ENCODE measurements at regions not wholly inside any gene's neighbourhood (a gene's known extent, or its start where the extent isn't known, plus 50 kb on each side); places are given as distances from the start of the nearest gene placed in this dataset.

GRCh38 chr11:32039149-32039548, 51.7 kb upstream of the RCN1 start:
- no peaks in the 10 kb centered on the region for H3K27me3 ChIP-seq (ENCODE audit: control insufficient read depth, insufficient read depth, low read length)
- H3K36me3 ChIP-seq (ENCODE audit: control insufficient read depth, insufficient read depth, low read length): no peaks in the 10 kb centered on the region
- H3K27ac ChIP-seq (ENCODE audit: low read depth, low read length): no peak overlapping the region
- H3K4me1 ChIP-seq (ENCODE audit: control insufficient read depth, insufficient read depth, low read length): no peaks in the 10 kb centered on the region
- H3K4me3 ChIP-seq (ENCODE audit: low read depth, low read length): no peak overlapping the region
- H3K9ac ChIP-seq (ENCODE audit: low read depth, low read length): no peak overlapping the region
- H3K9me3 ChIP-seq (ENCODE audit: control insufficient read depth, insufficient read depth, low read length): no peaks in the 10 kb centered on the region

- Histone ChIP-seq H3K9ac (ENCODE audit: low read depth, low read length) (no peak overlapping the region), H3K27ac (ENCODE audit: low read depth, low read length) (no peak overlapping the region), H3K36me3 (ENCODE audit: control insufficient read depth, insufficient read depth, low read length) (no peaks in the 10 kb centered on the region), H3K4me3 (ENCODE audit: low read depth, low read length) (no peak overlapping the region), H3K27me3 (ENCODE audit: control insufficient read depth, insufficient read depth, low read length) (no peaks in the 10 kb centered on the region), H3K4me1 (ENCODE audit: control insufficient read depth, insufficient read depth, low read length) (no peaks in the 10 kb centered on the region), H3K9me3 (ENCODE audit: control insufficient read depth, insufficient read depth, low read length) (no peaks in the 10 kb centered on the region)
These were observed 56.2 kb upstream of the RCN1 start for GRCh38 chr11:32034680-32035079.

GRCh38 chr11:32034149-32034548, 56.7 kb upstream of the RCN1 start:
- Histone ChIP-seq H3K27ac (ENCODE audit: low read depth, low read length) (no peak overlapping the region), H3K36me3 (ENCODE audit: control insufficient read depth, insufficient read depth, low read length) (no peaks in the 10 kb centered on the region), H3K4me3 (ENCODE audit: low read depth, low read length) (no peak overlapping the region), H3K9me3 (ENCODE audit: control insufficient read depth, insufficient read depth, low read length) (no peaks in the 10 kb centered on the region), H3K4me1 (ENCODE audit: control insufficient read depth, insufficient read depth, low read length) (no peaks in the 10 kb centered on the region), H3K9ac (ENCODE audit: low read depth, low read length) (no peak overlapping the region), H3K27me3 (ENCODE audit: control insufficient read depth, insufficient read depth, low read length) (no peaks in the 10 kb centered on the region)

GRCh38 chr11:32033491-32033890, 57.4 kb upstream of the RCN1 start:
- Histone ChIP-seq H3K9me3 (ENCODE audit: control insufficient read depth, insufficient read depth, low read length) (no peaks in the 10 kb centered on the region), H3K4me3 (ENCODE audit: low read depth, low read length) (no peak overlapping the region), H3K36me3 (ENCODE audit: control insufficient read depth, insufficient read depth, low read length) (no peaks in the 10 kb centered on the region), H3K9ac (ENCODE audit: low read depth, low read length) (no peak overlapping the region), H3K27ac (ENCODE audit: low read depth, low read length) (no peak overlapping the region), H3K4me1 (ENCODE audit: control insufficient read depth, insufficient read depth, low read length) (no peaks in the 10 kb centered on the region), H3K27me3 (ENCODE audit: control insufficient read depth, insufficient read depth, low read length) (no peaks in the 10 kb centered on the region)

- Histone ChIP-seq H3K9me3 (ENCODE audit: control insufficient read depth, insufficient read depth, low read length) (no peaks in the 10 kb centered on the region), H3K27ac (ENCODE audit: low read depth, low read length) (no peak overlapping the region), H3K4me3 (ENCODE audit: low read depth, low read length) (no peak overlapping the region), H3K36me3 (ENCODE audit: control insufficient read depth, insufficient read depth, low read length) (no peaks in the 10 kb centered on the region), H3K27me3 (ENCODE audit: control insufficient read depth, insufficient read depth, low read length) (no peaks in the 10 kb centered on the region), H3K9ac (ENCODE audit: low read depth, low read length) (no peak overlapping the region), H3K4me1 (ENCODE audit: control insufficient read depth, insufficient read depth, low read length) (no peaks in the 10 kb centered on the region)
These were observed 57.8 kb upstream of the RCN1 start for GRCh38 chr11:32033067-32033466.

GRCh38 chr11:32032478-32032877, 58.4 kb upstream of the RCN1 start:
- Histone ChIP-seq H3K36me3 (ENCODE audit: control insufficient read depth, insufficient read depth, low read length) (no peaks in the 10 kb centered on the region), H3K9ac (ENCODE audit: low read depth, low read length) (no peak overlapping the region), H3K4me3 (ENCODE audit: low read depth, low read length) (no peak overlapping the region), H3K4me1 (ENCODE audit: control insufficient read depth, insufficient read depth, low read length) (no peaks in the 10 kb centered on the region), H3K27me3 (ENCODE audit: control insufficient read depth, insufficient read depth, low read length) (no peaks in the 10 kb centered on the region), H3K27ac (ENCODE audit: low read depth, low read length) (no peak overlapping the region), H3K9me3 (ENCODE audit: control insufficient read depth, insufficient read depth, low read length) (no peaks in the 10 kb centered on the region)

- Histone ChIP-seq H3K27me3 (ENCODE audit: control insufficient read depth, insufficient read depth, low read length) (no peaks in the 10 kb centered on the region), H3K4me3 (ENCODE audit: low read depth, low read length) (no peak overlapping the region), H3K9me3 (ENCODE audit: control insufficient read depth, insufficient read depth, low read length) (no peaks in the 10 kb centered on the region), H3K36me3 (ENCODE audit: control insufficient read depth, insufficient read depth, low read length) (no peaks in the 10 kb centered on the region), H3K27ac (ENCODE audit: low read depth, low read length) (no peak overlapping the region), H3K4me1 (ENCODE audit: control insufficient read depth, insufficient read depth, low read length) (no peaks in the 10 kb centered on the region), H3K9ac (ENCODE audit: low read depth, low read length) (no peak overlapping the region)
These were observed 58.8 kb upstream of the RCN1 start for GRCh38 chr11:32032052-32032451.

GRCh38 chr11:32030875-32031503, 59.9 kb upstream of the RCN1 start:
- Histone ChIP-seq H3K27me3 (ENCODE audit: control insufficient read depth, insufficient read depth, low read length) (no peaks in the 10 kb centered on the region), H3K9me3 (ENCODE audit: control insufficient read depth, insufficient read depth, low read length) (no peaks in the 10 kb centered on the region), H3K4me1 (ENCODE audit: control insufficient read depth, insufficient read depth, low read length) (no peaks in the 10 kb centered on the region), H3K9ac (ENCODE audit: low read depth, low read length) (no peak overlapping the region), H3K27ac (ENCODE audit: low read depth, low read length) (no peak overlapping the region), H3K36me3 (ENCODE audit: control insufficient read depth, insufficient read depth, low read length) (no peaks in the 10 kb centered on the region), H3K4me3 (ENCODE audit: low read depth, low read length) (no peak overlapping the region)

GRCh38 chr11:32029721-32030120, 61.2 kb upstream of the RCN1 start:
- Histone ChIP-seq H3K4me3 (ENCODE audit: low read depth, low read length) (no peak overlapping the region), H3K27me3 (ENCODE audit: control insufficient read depth, insufficient read depth, low read length) (no peaks in the 10 kb centered on the region), H3K9me3 (ENCODE audit: control insufficient read depth, insufficient read depth, low read length) (no peaks in the 10 kb centered on the region), H3K27ac (ENCODE audit: low read depth, low read length) (no peak overlapping the region), H3K4me1 (ENCODE audit: control insufficient read depth, insufficient read depth, low read length) (no peaks in the 10 kb centered on the region), H3K36me3 (ENCODE audit: control insufficient read depth, insufficient read depth, low read length) (no peaks in the 10 kb centered on the region), H3K9ac (ENCODE audit: low read depth, low read length) (no peak overlapping the region)

GRCh38 chr11:32028201-32028600, 62.7 kb upstream of the RCN1 start:
- Histone ChIP-seq H3K27ac (ENCODE audit: low read depth, low read length) (no peak overlapping the region), H3K27me3 (ENCODE audit: control insufficient read depth, insufficient read depth, low read length) (no peaks in the 10 kb centered on the region), H3K36me3 (ENCODE audit: control insufficient read depth, insufficient read depth, low read length) (no peaks in the 10 kb centered on the region), H3K4me3 (ENCODE audit: low read depth, low read length) (no peak overlapping the region), H3K4me1 (ENCODE audit: control insufficient read depth, insufficient read depth, low read length) (no peaks in the 10 kb centered on the region), H3K9ac (ENCODE audit: low read depth, low read length) (no peak overlapping the region), H3K9me3 (ENCODE audit: control insufficient read depth, insufficient read depth, low read length) (no peaks in the 10 kb centered on the region)

GRCh38 chr11:32026766-32027165, 64.1 kb upstream of the RCN1 start:
- Histone ChIP-seq H3K27me3 (ENCODE audit: control insufficient read depth, insufficient read depth, low read length) (no peaks in the 10 kb centered on the region), H3K4me3 (ENCODE audit: low read depth, low read length) (no peak overlapping the region), H3K27ac (ENCODE audit: low read depth, low read length) (no peak overlapping the region), H3K4me1 (ENCODE audit: control insufficient read depth, insufficient read depth, low read length) (no peaks in the 10 kb centered on the region), H3K36me3 (ENCODE audit: control insufficient read depth, insufficient read depth, low read length) (no peaks in the 10 kb centered on the region), H3K9me3 (ENCODE audit: control insufficient read depth, insufficient read depth, low read length) (no peaks in the 10 kb centered on the region), H3K9ac (ENCODE audit: low read depth, low read length) (no peak overlapping the region)

- Histone ChIP-seq H3K36me3 (ENCODE audit: control insufficient read depth, insufficient read depth, low read length) (no peaks in the 10 kb centered on the region), H3K27me3 (ENCODE audit: control insufficient read depth, insufficient read depth, low read length) (no peaks in the 10 kb centered on the region), H3K4me1 (ENCODE audit: control insufficient read depth, insufficient read depth, low read length) (no peaks in the 10 kb centered on the region), H3K27ac (ENCODE audit: low read depth, low read length) (no peak overlapping the region), H3K9ac (ENCODE audit: low read depth, low read length) (no peak overlapping the region), H3K9me3 (ENCODE audit: control insufficient read depth, insufficient read depth, low read length) (no peaks in the 10 kb centered on the region), H3K4me3 (ENCODE audit: low read depth, low read length) (no peak overlapping the region)
These were observed 65.9 kb upstream of the RCN1 start for GRCh38 chr11:32024948-32025347.

All from HUES48 (cell line).